ENCODE measurements at regions not wholly inside any gene's neighbourhood (a gene's known extent, or its start where the extent isn't known, plus 50 kb on each side); places are given as distances from the start of the nearest gene placed in this dataset.

DNA sequence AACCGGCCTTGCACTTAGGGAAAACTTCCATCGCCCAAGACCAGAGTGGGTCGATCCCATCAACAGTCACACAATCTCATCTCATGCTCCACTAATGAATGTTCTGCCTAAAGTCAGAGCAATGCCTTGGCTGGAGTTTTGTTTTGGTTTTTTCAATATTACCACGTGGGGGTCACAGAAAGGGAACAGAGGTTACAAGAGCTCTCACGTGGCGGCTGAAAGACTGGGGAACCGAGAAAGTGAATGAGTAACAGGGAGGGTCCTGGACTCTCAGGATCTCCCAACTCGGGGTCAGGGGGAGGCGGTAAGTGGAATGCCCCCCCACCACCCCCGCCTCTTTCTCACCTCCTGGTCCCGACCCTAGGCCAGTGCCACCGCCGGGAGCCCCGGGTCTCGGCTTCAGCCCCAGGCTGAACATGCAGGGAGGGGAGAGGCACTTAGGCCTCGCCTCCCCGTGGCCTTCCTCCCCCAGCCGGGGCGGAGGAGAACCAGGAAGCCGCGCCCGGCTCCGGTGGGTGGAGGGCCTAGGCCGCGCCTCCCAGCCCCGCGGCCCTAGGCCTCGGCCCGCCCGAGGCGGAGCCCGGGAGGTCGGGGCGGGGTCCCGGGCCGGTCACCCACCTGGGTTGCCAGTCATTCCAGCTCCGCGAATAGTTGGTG lies 68.7 kb upstream of the SPN start (continued):
- TF ChIP-seq, protein P1, sequence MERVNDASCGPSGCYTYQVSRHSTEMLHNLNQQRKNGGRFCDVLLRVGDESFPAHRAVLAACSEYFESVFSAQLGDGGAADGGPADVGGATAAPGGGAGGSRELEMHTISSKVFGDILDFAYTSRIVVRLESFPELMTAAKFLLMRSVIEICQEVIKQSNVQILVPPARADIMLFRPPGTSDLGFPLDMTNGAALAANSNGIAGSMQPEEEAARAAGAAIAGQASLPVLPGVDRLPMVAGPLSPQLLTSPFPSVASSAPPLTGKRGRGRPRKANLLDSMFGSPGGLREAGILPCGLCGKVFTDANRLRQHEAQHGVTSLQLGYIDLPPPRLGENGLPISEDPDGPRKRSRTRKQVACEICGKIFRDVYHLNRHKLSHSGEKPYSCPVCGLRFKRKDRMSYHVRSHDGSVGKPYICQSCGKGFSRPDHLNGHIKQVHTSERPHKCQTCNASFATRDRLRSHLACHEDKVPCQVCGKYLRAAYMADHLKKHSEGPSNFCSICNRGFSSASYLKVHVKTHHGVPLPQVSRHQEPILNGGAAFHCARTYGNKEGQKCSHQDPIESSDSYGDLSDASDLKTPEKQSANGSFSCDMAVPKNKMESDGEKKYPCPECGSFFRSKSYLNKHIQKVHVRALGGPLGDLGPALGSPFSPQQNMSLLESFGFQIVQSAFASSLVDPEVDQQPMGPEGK (CRISPR knock-in tag; IDR thresholded peaks at IDR 0.05) = peak; percentile 48; the same call in 1 of the 2 replicates
- TF ChIP-seq ZSCAN20 (CRISPR knock-in tag; IDR thresholded peaks at IDR 0.05; ENCODE audit: borderline replicate concordance) = 0 out of 2 replicates have a peak, but pooled peaks have one; percentile 3
- peak; percentile 88 for TF ChIP-seq ZFX (CRISPR knock-in tag; IDR thresholded peaks at IDR 0.05; ENCODE audit: low read depth)
- TF ChIP-seq, protein P2, sequence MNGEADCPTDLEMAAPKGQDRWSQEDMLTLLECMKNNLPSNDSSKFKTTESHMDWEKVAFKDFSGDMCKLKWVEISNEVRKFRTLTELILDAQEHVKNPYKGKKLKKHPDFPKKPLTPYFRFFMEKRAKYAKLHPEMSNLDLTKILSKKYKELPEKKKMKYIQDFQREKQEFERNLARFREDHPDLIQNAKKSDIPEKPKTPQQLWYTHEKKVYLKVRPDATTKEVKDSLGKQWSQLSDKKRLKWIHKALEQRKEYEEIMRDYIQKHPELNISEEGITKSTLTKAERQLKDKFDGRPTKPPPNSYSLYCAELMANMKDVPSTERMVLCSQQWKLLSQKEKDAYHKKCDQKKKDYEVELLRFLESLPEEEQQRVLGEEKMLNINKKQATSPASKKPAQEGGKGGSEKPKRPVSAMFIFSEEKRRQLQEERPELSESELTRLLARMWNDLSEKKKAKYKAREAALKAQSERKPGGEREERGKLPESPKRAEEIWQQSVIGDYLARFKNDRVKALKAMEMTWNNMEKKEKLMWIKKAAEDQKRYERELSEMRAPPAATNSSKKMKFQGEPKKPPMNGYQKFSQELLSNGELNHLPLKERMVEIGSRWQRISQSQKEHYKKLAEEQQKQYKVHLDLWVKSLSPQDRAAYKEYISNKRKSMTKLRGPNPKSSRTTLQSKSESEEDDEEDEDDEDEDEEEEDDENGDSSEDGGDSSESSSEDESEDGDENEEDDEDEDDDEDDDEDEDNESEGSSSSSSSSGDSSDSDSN (CRISPR knock-in tag; IDR thresholded peaks at IDR 0.05) = peak; percentile 62; the same call in 1 of the 2 replicates
- TF ChIP-seq NR2F6 (IDR thresholded peaks at IDR 0.05) = peak; percentile 37; the same call in 1 of the 2 replicates
- TF ChIP-seq NR2F6 (CRISPR knock-in tag; IDR thresholded peaks at IDR 0.05) = peak; percentile 51; the same call in 1 of the 2 replicates
- TF ChIP-seq BHLHE40 (IDR thresholded peaks at IDR 0.05; ENCODE audit: low read length) = peak; percentile 6; the same call in 1 of the 2 replicates
- TF ChIP-seq, protein P3, sequence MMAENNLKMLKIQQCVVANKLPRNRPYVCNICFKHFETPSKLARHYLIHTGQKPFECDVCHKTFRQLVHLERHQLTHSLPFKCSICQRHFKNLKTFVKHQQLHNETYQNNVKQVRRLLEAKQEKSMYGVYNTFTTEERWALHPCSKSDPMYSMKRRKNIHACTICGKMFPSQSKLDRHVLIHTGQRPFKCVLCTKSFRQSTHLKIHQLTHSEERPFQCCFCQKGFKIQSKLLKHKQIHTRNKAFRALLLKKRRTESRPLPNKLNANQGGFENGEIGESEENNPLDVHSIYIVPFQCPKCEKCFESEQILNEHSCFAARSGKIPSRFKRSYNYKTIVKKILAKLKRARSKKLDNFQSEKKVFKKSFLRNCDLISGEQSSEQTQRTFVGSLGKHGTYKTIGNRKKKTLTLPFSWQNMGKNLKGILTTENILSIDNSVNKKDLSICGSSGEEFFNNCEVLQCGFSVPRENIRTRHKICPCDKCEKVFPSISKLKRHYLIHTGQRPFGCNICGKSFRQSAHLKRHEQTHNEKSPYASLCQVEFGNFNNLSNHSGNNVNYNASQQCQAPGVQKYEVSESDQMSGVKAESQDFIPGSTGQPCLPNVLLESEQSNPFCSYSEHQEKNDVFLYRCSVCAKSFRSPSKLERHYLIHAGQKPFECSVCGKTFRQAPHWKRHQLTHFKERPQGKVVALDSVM (CRISPR knock-in tag; IDR thresholded peaks at IDR 0.05) = 0 out of 2 replicates have a peak, but pooled peaks have one; percentile 5
- TF ChIP-seq, protein P4, sequence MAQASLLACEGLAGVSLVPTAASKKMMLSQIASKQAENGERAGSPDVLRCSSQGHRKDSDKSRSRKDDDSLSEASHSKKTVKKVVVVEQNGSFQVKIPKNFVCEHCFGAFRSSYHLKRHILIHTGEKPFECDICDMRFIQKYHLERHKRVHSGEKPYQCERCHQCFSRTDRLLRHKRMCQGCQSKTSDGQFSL (CRISPR knock-in tag; IDR thresholded peaks at IDR 0.05) = 0 out of 2 replicates have a peak, but pooled peaks have one; percentile 39
- TF ChIP-seq MXD4 (CRISPR knock-in tag; IDR thresholded peaks at IDR 0.05) = peak; percentile 55; the same call in 1 of the 2 replicates
- peak; percentile 66 for TF ChIP-seq ZFY (CRISPR knock-in tag; IDR thresholded peaks at IDR 0.05)
- TF ChIP-seq, protein P5, sequence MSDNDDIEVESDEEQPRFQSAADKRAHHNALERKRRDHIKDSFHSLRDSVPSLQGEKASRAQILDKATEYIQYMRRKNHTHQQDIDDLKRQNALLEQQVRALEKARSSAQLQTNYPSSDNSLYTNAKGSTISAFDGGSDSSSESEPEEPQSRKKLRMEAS (IDR thresholded peaks at IDR 0.05) = peak; percentile 58

All from HepG2 (cell line).